Mesodermal cell (in vitro differentiated cells): ENCODE measurements at regions not wholly inside any gene's neighbourhood (a gene's known extent, or its start where the extent isn't known, plus 50 kb on each side); places are given as distances from the start of the nearest gene placed in this dataset.
A peak's percentile ranks its signal among the peaks of the same experiment; 100 is the strongest.

Experiments used
- H3K27ac ChIP-seq: 2 replicates; pipeline ENCODE4 v1.7.0; 2013; ENCODE audit warnings: mild to moderate bottlenecking, low read depth, low read length, moderate library complexity; ENCODE audit not compliant: severe bottlenecking
- H3K36me3 ChIP-seq: 2 replicates; pipeline ENCODE4 v1.7.1; 2013; ENCODE audit warnings: mild to moderate bottlenecking, low read length, moderate library complexity; ENCODE audit not compliant: control insufficient read depth, insufficient read depth
- H3K4me1 ChIP-seq: one replicate; pipeline ENCODE4 v1.7.1; 2013; ENCODE audit warnings: mild to moderate bottlenecking, low read length; ENCODE audit not compliant: insufficient read depth, control insufficient read depth, poor library complexity, severe bottlenecking
- H3K4me3 ChIP-seq: 2 replicates; pipeline ENCODE4 v1.7.0; 2013; ENCODE audit warnings: low read length, control low read depth, mild to moderate bottlenecking; ENCODE audit not compliant: insufficient read depth, poor library complexity, severe bottlenecking; ENCODE audit errors: extremely low read depth
- H3K9me3 ChIP-seq: 2 replicates; pipeline ENCODE4 v1.7.1; 2013; ENCODE audit warnings: mild to moderate bottlenecking, low read length, moderate library complexity; ENCODE audit not compliant: control insufficient read depth
- WGBS, 2 experiments: methylation state at CpG; one replicate each; pipeline ENCODE4 v1.1.5; 2013; ENCODE audit warnings: missing lambda C conversion rate in 2 of 2; ENCODE audit not compliant: insufficient coverage in 2 of 2; 5-methylcytosine and 5-hydroxymethylcytosine counted together

DNA sequence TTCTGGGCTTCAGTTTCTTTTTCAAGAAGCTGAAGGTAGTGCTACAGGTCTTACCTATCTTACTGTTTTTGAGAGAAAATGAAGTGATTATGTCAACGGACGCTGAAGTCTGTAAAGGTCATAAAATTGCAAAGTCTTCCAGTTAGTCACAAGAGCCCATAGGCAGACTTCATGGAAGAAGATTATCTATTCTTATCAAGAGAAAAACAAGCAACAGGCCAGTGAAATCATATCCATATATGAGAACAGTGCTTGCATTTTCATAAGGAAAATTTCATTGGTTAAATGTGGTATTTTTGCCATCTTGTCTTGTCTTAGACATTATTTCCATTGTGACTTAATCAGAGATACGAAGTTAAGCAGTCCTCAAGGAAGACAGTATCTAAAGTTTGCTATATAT is 412.7 kb upstream of the SEL1L start:
- Histone ChIP-seq H3K36me3 (no peaks in the 10 kb centered on the region), H3K4me1 (no peaks in the 10 kb centered on the region), H3K4me3 (no peak overlapping the region), H3K9me3 (no peaks in the 10 kb centered on the region), H3K27ac (peak overlapping the region; percentile 81)
- 100% methylated on average over 1 of the region's 3 CpGs for WGBS, 2 experiments

DNA sequence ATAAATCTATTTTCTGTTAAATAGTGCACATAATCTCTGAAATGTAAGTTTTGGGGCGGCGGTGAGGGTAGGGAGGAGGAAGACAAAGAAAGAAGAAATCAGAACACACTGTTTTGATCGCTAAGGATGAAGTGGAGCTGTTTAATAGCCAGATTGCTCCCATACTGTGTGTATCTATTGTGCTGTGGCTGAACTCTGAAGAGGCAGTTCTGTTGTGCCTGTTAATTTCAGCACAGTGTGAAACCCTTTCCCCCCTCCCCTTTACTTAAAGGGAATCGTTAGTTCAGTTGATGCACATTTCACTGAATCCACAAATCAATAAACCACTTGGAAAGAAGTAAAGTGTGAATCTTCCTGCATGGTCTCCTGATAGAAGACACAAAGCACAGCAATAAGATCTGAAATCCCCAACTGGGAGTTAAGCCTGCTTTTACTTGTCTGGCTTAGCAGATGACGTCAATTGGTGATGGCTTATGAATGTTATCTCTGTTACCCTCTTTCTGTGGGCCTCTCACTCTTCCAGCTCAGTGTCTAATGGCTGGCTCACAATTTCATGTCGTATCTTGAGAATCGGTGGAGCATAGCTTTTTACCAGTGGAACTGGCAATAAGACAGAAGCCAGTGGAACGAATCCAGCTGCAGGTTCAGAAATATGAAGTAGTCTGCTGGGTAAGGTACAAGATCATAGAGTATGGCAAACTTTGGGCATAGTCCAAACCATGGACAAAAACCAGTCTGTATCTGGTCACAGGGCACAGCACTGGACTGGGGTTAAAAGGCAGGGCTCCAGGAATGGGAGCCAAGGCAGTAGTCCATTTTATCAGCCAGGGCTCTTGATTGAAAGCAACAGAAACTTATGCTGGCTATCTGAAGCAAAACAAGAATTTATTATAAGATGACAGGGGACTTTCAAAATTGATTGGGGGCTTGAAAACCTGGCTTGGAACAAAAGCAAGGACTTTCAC is 413.5 kb upstream of the SEL1L start:
- WGBS, 2 experiments = 71 to 89% methylated on average over 6 to 7 of the region's 8 CpGs
- peak overlapping the region; percentile 81 for H3K27ac ChIP-seq
- H3K4me3 ChIP-seq = no peak overlapping the region
- H3K4me1 ChIP-seq = no peaks in the 10 kb centered on the region
- no peaks in the 10 kb centered on the region for H3K36me3 ChIP-seq
- no peaks in the 10 kb centered on the region for H3K9me3 ChIP-seq

DNA sequence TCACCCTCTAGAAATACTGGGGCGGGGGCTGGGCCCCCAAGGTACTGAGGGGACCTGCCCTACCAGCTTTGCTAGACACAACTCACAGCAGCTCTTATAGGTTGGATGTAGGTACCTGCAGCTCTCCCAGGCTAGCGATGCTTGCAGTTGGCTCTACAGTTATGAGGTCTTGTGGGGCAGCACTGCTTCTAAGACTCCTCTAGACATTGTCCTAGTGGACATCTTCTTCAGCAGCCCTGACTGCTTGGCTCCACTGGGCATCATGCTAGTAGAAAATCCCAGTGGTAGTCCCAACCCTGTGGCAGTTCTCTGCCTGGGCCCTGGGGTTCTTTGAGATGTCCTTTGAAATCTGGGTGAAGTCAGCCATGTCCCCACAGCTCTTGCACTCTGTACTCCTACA is 419.3 kb upstream of the SEL1L start:
- Histone ChIP-seq H3K36me3 (no peaks in the 10 kb centered on the region), H3K27ac (no peak overlapping the region), H3K4me1 (no peaks in the 10 kb centered on the region), H3K4me3 (no peak overlapping the region), H3K9me3 (no peaks in the 10 kb centered on the region)
- 100% methylated on average over 1 of the region's 2 CpGs for WGBS, 2 experiments

DNA sequence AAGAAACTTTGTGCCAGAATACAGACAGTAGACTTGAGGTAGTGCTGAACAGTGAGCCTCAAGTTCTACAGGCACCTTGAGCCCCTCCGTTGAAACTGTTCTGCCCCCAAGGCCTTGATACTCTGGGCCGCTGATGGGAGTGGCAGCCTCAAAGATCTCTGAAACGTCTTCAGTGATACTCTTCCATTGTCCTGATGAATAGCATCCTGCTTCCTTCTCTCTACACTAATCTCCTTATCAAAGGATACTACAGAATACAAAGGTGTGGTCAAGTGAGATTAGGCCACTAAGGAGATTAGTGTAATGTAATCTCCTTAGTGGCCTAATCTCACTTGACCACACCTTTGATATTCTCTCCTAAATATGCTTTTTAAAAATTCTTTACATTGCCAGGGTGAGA is 419.8 kb upstream of the SEL1L start:
- no peaks in the 10 kb centered on the region for H3K4me1 ChIP-seq
- H3K9me3 ChIP-seq = no peaks in the 10 kb centered on the region
- H3K36me3 ChIP-seq = no peaks in the 10 kb centered on the region
- WGBS, 2 experiments = 83 to 88% methylated on average over 1 to 2 of the region's 3 CpGs
- no peak overlapping the region for H3K27ac ChIP-seq
- no peak overlapping the region for H3K4me3 ChIP-seq

DNA sequence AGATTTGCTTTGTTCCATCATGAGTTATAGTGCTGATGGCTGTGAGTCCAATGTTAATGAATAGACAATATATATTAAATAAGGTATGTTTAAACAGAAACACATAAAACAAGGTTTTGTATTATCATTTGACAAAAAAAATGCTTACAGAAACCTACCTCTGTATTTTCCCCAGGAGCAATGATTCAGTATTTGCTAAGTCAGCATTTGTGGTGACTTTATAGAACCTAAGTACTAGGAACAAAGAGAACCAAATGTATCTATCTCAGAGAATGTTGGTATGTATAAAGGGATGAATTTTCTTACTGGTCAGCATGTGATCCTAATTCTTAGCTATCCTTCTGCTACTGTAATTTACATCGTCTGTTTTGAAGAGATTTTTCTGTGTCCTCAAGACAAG is 421.5 kb upstream of the SEL1L start:
- H3K27ac ChIP-seq = no peak overlapping the region
- no peaks in the 10 kb centered on the region for H3K36me3 ChIP-seq
- no peaks in the 10 kb centered on the region for H3K4me1 ChIP-seq
- H3K9me3 ChIP-seq = no peaks in the 10 kb centered on the region
- no CpG with 5 or more reads among the region's 1 CpG for WGBS, 2 experiments
- H3K4me3 ChIP-seq = no peak overlapping the region

DNA sequence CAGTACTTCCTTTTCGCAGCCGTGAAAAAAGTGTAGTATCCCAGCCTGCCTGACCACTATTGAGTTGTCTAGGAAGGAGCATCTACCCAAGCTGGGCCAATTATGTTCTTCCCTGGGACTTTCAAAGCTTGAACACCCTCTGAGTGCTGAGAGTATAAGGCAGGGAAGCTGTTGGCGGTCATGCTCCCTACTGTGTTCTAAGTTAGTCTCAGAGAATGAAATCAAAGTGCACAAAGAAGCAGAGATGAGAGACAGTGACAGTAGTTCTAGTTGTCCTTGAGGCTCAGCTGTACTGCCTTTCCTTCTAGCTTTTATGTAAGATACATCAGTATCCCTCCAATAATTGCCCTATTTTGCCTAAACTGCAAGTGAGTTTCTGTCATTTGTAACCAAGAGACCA is 427.1 kb upstream of the SEL1L start:
- H3K9me3 ChIP-seq = no peaks in the 10 kb centered on the region
- H3K4me1 ChIP-seq = no peaks in the 10 kb centered on the region
- no peak overlapping the region for H3K4me3 ChIP-seq
- 86 to 95% methylated on average over 1 to 3 of the region's 3 CpGs for WGBS, 2 experiments
- H3K27ac ChIP-seq = no peak overlapping the region
- H3K36me3 ChIP-seq = no peaks in the 10 kb centered on the region

DNA sequence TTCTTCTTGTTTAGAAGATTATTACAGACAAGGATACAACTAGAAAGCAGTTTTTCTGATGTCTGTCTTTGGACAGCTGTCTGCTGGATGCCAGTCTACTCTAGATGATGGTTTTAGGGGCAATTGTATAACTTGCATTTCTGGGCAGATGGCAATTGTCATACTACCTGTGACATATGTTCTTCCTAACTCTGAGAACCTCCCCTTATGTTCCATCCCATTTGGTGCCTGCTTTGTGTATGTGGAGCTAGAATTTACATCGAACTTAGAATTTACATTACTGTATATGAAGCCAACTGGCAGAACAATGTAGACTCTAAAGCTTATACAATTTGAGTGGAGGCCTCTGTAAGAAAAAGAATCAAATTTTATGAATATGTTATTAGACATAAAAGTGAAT is 430.2 kb upstream of the SEL1L start:
- no peaks in the 10 kb centered on the region for H3K36me3 ChIP-seq
- no peak overlapping the region for H3K4me3 ChIP-seq
- H3K27ac ChIP-seq = no peak overlapping the region
- WGBS, 2 experiments = no CpG with 5 or more reads among the region's 1 CpG
- peaks cover 2% of the 10 kb centered on the region for H3K9me3 ChIP-seq
- H3K4me1 ChIP-seq = no peaks in the 10 kb centered on the region

DNA sequence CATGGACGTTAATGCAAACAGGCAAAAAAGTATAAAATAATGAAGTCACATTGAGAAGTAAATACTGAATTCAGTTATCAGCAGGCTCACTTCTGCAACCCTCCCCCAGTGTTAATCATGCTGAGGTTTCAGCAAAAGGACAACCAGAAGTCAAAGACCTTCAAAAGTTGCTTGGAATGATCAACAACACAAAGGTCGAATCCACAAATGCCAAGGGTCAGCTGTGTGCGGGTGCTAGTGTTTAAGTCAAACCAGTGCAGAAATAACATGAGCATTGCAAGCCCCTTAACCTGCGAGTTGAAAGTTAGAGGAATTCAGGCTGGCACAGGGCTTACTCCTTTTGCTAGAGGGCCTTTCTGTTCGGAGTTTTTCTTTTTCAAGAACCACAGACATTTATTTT is 436.7 kb upstream of the SEL1L start:
- Histone ChIP-seq H3K36me3 (no peaks in the 10 kb centered on the region), H3K4me1 (peaks cover 7% of the 10 kb centered on the region), H3K27ac (no peak overlapping the region), H3K4me3 (no peak overlapping the region), H3K9me3 (peaks cover 10% of the 10 kb centered on the region)
- 58 to 69% methylated on average over 3 to 4 of the region's 5 CpGs for WGBS, 2 experiments

DNA sequence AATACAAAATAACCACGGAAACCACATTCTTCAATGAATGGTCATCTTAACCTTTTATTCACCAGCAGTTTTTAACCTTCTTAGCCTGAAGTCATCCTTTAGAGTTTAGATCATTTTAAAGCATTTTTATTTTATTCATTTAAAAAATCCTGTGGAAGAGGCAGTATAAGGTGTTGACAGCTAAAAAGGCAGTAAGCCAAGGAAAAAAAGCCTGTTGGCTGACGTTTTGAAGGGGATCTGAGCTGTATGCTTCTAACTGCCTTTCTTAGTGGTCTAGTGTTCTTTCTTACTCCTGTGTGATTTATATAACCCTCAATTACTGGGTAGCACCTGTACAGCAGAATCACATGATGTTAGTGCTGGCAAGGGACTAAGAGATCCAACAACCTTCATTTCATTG is 438.3 kb upstream of the SEL1L start:
- no peak overlapping the region for H3K4me3 ChIP-seq
- no peaks in the 10 kb centered on the region for H3K36me3 ChIP-seq
- WGBS, 2 experiments = 71 to 86% methylated on average over 1 of the region's 2 CpGs
- H3K9me3 ChIP-seq = peaks cover 10% of the 10 kb centered on the region
- peaks cover 7% of the 10 kb centered on the region for H3K4me1 ChIP-seq
- H3K27ac ChIP-seq = no peak overlapping the region

DNA sequence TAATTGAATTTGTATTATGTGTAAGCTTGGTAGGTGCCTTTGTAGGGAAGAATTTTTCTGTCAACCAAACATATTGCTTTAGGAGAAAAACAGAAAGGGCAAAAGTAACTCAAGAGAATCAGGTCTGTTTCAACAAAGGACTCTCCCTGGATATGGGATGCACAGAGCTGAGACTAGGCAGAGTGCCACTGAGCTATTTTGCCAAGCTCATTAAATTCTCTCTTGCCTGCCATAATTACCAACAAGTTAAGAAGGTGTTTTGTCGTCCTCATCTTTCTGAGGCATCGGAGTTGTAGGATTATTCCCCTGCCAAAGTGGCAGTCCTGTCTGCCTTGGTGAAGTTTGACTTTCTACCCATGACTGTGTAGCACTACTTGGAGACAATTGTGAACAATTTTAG is 438.9 kb upstream of the SEL1L start:
- 80% methylated on average over 1 of the region's 2 CpGs; no CpG with 5 or more reads in 1 of the 2 experiments for WGBS, 2 experiments
- no peak overlapping the region for H3K27ac ChIP-seq
- H3K4me1 ChIP-seq = peaks cover 7% of the 10 kb centered on the region
- H3K4me3 ChIP-seq = no peak overlapping the region
- H3K36me3 ChIP-seq = no peaks in the 10 kb centered on the region
- H3K9me3 ChIP-seq = peaks cover 10% of the 10 kb centered on the region

DNA sequence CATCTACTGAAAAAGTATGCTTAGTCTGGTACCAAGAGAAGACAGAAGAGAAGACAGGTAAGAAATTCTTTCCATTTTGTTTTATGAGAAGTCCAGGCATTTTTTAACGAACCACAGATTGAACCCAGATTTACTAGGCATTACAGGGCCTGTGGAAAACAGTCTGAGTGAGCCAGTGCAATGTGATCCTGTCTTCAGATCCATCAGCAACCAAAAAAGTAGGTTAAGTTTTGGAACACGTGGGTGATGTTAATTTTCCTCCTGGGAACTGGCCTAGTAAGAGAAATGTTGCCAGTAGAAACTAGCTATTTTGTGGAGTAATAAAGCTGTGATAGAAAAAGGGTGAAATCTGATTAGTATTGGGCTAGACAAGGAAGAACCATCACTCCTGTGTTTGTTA is 440.9 kb upstream of the SEL1L start:
- Histone ChIP-seq H3K9me3 (peaks cover 5% of the 10 kb centered on the region), H3K27ac (no peak overlapping the region), H3K36me3 (no peaks in the 10 kb centered on the region), H3K4me3 (no peak overlapping the region), H3K4me1 (peaks cover 7% of the 10 kb centered on the region)
- 87 to 100% methylated on average over 1 of the region's 2 CpGs for WGBS, 2 experiments
